ENCODE measurements at regions not wholly inside any gene's neighbourhood (a gene's known extent, or its start where the extent isn't known, plus 50 kb on each side); places are given as distances from the start of the nearest gene placed in this dataset.

DNA sequence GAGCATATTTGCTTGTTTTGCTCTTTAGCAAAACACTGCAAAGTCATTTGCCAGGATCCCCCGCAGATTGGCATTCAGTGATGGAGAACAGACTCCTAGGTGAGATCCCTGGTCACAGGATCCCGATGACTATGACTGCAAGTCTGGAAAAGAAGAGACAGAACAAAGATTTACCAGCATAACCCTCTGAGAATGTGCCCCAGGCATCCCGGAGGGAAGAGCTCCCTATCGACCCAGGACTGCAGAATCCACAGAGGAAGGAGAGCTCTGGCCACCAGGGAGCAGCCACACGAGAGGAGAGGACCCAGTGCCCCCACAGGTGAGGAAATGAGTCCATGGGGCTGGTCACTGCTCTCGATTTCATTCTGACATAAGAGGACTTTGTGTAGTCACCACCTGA is 105.2 kb downstream of the ZNF280B start:
- TF ChIP-seq IKZF4 (CRISPR knock-in tag; IDR thresholded peaks at IDR 0.05; ENCODE audit: borderline replicate concordance, low read depth, not compliant biosample characterization) (no peak), REST (IDR thresholded peaks at IDR 0.05; ENCODE audit: borderline replicate concordance in 1 of 2, low read depth in 1 of 2, low read length in 2 of 2) (no peak), NFE2 (CRISPR knock-in tag; IDR thresholded peaks at IDR 0.05) (no peak), FIP1L1 (IDR thresholded peaks at IDR 0.05; ENCODE audit: borderline replicate concordance, insufficient read depth, low read depth, low read length) (no peak), ZNF274 (CRISPR knock-in tag; IDR thresholded peaks at IDR 0.05) (no peak)

All from HepG2 (cell line).